CD4-positive, alpha-beta T cell treated with Interleukin-21 for 1 hour (primary cell): ENCODE measurements at regions not wholly inside any gene's neighbourhood (a gene's known extent, or its start where the extent isn't known, plus 50 kb on each side); places are given as distances from the start of the nearest gene placed in this dataset.
"Not testable (repeated sequence)": the region's sequence is repeated elsewhere in the genome, so short reads cannot be mapped to it uniquely, and the experiment has no call there.

Experiments used
- DNase-seq: peaks from one replicate; pipeline ENCODE4 v3.0.0-alpha.2; 2020

GRCh38 chr17:5913641-5914040, 156.5 kb upstream of the WSCD1 start:
- no peak for DNase-seq

DNA sequence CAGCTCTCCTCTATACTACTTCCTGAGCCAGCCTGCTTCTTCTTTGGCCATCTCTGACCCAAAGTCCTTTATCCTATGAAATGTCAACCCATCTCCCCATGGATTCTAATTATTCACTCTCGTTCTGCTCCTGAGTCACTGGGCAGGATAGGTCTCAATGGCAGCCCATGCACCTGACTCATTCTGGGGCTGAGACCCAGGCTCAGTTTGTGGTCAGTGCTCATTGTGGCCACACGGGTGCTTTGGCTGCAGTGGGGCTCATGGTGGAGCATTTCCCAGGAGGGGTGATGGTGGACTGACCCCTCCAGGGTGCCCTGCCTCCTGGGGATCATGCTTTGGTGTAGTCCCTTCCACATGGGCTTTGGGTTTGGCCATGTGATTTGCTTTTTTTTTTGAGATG, 154.8 kb upstream of the WSCD1 start:
- DNase-seq: no peak

- no peak for DNase-seq
These were observed 151.1 kb upstream of the WSCD1 start for GRCh38 chr17:5919089-5919488.

- no peak for DNase-seq
These were observed 148.5 kb upstream of the WSCD1 start for GRCh38 chr17:5921512-5922282.

- no peak for DNase-seq
These were observed 147.7 kb upstream of the WSCD1 start for GRCh38 chr17:5922476-5922875.

DNA sequence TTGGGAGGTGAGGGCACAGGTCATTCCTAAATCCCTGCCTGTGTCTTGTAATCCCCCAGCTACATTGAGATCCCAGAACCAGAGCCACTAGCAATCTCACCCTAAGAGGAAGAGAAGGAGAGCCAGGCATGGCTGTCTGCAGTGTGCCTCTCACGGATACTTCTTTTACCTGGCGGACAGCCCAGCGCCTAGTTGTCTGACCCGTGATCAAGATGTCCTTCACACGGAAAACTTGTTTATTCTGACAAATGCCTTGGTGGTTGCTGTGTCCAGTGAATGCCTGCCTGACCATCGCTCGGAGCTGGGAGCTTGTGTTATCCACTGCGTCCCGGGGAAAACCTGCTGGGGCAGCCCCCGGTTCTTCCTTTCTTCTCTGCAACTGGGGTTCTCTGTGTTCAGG, 140.5 kb upstream of the WSCD1 start:
- no peak for DNase-seq

DNA sequence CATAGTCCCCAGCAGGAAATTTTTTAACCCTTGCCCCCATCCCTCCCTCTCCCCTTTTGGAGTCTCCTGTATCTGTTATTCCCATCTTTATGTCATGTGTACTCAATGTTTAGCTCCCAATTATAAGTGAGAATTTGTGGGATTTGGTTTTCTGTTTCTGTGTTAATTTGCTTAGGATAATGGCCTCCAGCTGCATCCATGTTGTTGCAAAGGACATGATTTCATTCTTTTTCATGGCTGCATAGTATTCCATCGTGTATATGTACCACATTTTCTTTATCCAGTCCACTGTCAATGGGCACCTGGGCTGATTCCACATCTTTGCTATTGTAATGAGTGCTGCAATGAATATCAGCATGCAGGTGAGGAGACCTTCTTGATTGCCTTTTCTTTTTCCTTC, 139.6 kb upstream of the WSCD1 start:
- DNase-seq: not testable (repeated sequence)

DNA sequence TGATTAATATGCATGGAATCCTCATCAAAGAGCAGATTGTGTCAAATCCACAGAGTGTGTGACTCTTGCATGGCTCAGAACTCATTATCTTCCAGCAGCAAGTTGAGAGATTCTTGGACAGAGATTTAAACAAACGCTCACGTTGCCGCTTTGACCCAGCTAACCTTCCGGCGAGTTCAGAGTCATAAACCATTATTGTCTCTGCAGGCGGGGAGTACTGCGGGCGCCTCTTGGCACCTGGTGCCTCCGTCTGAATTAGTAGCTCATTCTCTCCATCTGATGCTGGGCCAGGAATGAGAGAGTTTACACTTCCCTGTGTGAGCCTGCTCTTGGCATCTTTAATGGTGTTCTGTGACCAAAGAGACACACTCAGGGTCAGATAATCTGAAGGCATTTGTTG, 138.6 kb upstream of the WSCD1 start:
- no peak for DNase-seq

GRCh38 chr17:5933430-5933829, 136.7 kb upstream of the WSCD1 start:
- DNase-seq: no peak

GRCh38 chr17:5941258-5941657, 128.9 kb upstream of the WSCD1 start:
- no peak for DNase-seq

DNA sequence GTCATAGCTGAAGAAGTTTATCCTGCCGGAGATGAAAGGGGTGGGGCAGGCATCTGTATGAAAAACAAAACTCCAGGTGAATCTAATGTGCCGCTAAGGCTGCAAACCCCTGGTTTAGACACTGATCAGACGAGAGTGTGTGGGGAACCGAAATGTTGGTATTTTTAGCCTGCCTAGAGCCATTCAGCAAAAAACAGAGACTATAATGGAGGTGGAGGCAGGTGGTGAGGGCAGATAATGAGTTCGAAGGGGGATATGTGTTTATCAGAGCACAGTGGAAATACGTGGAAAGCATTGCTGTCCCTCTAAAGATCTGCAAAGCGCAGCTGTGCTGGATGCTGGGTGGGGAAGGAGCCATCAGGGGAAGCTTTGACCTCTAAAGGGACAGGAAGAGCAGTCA, 127.5 kb upstream of the WSCD1 start:
- DNase-seq: no peak

GRCh38 chr17:5943232-5943631, 126.9 kb upstream of the WSCD1 start:
- DNase-seq: no peak

DNA sequence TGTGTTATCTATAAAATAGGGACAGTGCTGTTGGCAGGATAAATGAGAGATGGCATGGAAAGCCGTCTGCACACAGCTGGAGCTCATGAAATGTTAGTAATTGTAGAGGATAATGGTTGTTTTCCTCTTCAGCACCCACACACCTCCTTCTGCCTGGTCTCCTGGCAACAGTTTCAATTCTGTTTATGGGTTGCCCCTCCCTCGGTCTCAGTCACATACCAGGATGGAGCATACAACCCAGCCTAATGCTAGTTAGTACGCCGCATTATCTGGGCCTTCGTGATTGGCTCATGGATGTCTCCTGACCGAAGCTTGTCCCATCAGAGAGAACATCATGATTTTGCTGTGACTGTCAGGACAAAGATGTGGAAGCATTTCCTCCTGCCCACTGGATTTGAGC, 126.2 kb upstream of the WSCD1 start:
- no peak for DNase-seq

DNA sequence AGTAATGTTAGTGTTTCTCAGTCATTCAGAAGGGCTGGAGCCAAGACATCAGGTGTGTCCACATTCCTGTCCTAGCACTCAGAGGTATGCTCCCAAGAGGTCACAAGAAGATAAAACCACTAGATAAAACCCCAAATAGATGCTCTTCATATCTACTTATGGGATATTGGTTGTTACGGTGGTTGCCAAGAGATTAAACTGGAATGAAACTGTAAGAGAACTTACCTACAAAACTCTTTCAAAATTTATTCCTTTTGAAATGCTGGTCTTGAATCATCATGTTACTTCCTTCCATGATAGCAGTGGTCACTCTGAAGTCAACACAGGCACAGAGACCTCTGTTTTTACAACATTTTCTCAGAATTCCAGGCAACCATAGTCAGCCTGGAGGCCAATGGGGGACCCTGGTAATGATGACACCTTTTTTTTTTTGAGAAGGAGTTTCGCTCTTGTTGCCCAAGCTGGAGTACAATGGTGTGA, 122.4 kb upstream of the WSCD1 start:
- DNase-seq: no peak

- no peak for DNase-seq
These were observed 121.4 kb upstream of the WSCD1 start for GRCh38 chr17:5948811-5949210.

DNA sequence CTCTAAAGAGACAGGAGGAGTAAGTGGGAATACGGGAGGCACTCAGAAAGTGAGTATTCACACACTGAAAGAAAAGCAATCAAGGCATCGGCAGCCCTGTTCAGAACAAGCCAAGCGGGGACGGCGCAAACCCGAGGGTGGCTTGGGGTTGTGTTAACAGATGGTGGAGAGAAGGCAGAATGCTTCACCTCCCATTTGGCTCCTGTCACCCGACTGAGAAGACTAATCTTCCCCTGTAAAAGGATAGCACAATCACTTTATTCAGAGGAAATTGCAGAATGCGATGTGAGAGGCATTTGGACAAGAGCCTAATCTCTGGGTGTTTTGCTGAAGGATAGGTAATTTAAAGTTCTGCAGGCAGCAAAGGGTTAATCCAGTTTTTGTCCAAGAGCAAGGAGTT, 119.3 kb upstream of the WSCD1 start:
- DNase-seq: no peak

GRCh38 chr17:5951912-5952311, 118.3 kb upstream of the WSCD1 start:
- DNase-seq: no peak

- DNase-seq: no peak
These were observed 117.7 kb upstream of the WSCD1 start for GRCh38 chr17:5952518-5952917.

GRCh38 chr17:5955764-5956163, 114.4 kb upstream of the WSCD1 start:
- no peak for DNase-seq

DNA sequence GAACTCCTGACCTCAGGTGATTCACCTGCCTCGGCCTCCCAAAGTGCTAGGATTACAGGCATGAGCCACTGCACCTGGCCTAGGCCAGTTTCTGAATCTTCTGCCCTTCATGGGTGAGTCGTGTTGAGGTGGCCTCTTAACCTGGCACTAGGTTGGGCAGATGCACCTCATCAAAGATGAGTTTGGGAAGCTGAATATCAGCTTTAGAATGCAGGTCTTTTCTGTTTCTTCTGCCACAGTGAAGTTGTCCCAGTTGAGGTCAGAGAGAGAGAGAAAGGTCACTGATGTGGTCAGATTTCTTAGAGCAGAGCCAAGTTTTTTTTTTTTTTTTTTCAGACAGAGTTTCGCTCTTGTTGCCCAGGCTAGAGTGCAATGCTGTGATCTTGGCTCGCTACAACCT, 111.3 kb upstream of the WSCD1 start:
- DNase-seq: no peak

DNA sequence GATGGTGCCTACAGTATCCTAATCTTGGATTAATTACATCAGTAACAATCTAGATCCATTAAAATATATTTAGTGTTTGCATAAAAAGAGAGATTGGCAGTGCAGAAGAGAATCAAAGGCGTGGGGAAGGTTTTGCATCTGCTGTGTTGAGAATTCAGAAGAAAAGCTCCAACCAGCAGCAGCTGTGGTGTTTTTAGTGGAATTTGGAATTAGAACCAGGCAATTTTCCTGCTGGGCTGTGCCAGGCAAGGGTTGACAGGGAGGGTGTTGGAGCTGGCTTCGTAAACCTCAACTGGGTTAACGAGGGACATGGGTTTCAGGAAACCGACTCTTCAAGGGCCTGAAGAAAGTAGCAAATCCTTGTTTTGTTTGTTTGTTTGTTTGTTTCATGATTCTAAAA, 107.8 kb upstream of the WSCD1 start:
- DNase-seq: no peak

GRCh38 chr17:5971969-5972368, 98.2 kb upstream of the WSCD1 start:
- DNase-seq: no peak

DNA sequence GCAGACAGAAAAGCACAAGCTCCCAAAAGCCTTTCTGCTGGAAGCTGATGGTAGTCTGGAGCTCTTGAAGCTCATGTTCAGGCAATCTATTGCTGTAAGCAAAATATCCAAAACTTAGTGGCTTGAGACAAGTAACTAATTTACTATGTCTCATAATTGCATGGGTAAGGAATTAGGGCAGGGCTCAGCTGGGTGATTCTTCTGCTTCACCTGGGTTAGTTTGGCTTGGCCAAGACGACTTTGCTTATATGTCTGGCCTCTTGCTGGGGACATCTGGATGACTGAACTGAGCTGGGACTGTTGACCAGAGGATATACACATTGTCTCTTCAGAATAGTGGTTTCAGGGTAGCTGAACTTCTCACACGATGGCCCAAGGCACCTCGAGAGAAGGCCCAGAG, 96.8 kb upstream of the WSCD1 start:
- no peak for DNase-seq

- DNase-seq: no peak
These were observed 94.5 kb upstream of the WSCD1 start for GRCh38 chr17:5975661-5976060.

DNA sequence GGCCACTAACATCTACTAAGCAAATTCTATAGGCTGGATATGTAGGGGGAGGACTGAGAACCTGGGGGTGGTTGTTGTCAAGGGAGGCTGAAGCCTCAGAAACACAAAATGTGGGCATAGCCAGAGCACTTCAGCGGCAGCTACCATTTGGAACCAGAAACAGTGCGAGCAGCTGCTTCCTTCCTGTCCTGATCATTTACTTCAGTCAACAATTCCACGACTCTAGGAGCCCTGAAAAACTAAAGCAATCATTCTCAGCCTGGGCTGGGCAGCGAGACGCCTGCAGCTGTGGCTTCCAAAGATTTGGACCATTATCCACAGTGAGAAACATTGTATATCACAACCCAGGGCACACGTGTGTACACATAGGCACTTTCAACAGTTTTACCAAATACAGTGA, 93.9 kb upstream of the WSCD1 start:
- no peak for DNase-seq
